Neural cell (in vitro differentiated cells): ENCODE measurements at regions not wholly inside any gene's neighbourhood (a gene's known extent, or its start where the extent isn't known, plus 50 kb on each side); places are given as distances from the start of the nearest gene placed in this dataset.

Experiments used
- H2AFZ ChIP-seq: fragments of 200-600, 300-800 bp; sonication (generic), shearing (Covaris generic); 2 replicates; pipeline ENCODE4 v1.6.0; 2014; ENCODE audit warnings: low read depth, mild to moderate bottlenecking, antibody characterized with exemption, low read length, moderate library complexity
- H3F3A ChIP-seq: fragments of 200-600 bp; shearing (Covaris generic); 2 replicates; pipeline ENCODE4 v1.6.1; 2016; ENCODE audit warnings: mild to moderate bottlenecking, moderate library complexity, mixed read lengths, antibody characterized with exemption, low read length; ENCODE audit not compliant: insufficient read depth, poor library complexity, severe bottlenecking
- H3K27ac ChIP-seq: fragments of 200-600, 300-800 bp; sonication (generic), shearing (Covaris generic); 2 replicates; pipeline ENCODE4 v1.5.1; 2014; ENCODE audit warnings: mild to moderate bottlenecking, low read length, moderate library complexity
- H3K27me3 ChIP-seq: fragments of 300-800, 200-600 bp; sonication (generic), shearing (Covaris generic); 2 replicates; pipeline ENCODE4 v1.6.0; 2014; ENCODE audit warnings: mild to moderate bottlenecking, low read depth, low read length, moderate library complexity; ENCODE audit not compliant: insufficient read depth
- H3K36me3 ChIP-seq: fragments of 300-800, 200-600 bp; sonication (generic), shearing (Covaris generic); 2 replicates; pipeline ENCODE4 v1.5.1; 2014; ENCODE audit warnings: mild to moderate bottlenecking, antibody characterized with exemption, low read length, moderate library complexity; ENCODE audit not compliant: insufficient read depth
- H3K4me2 ChIP-seq: fragments of 300-800, 200-600 bp; sonication (generic), shearing (Covaris generic); 2 replicates; pipeline ENCODE4 v1.6.0; 2014; ENCODE audit warnings: mild to moderate bottlenecking, low read length
- H3K4me3 ChIP-seq: fragments of 300-800, 200-600 bp; sonication (generic), shearing (Covaris generic); 2 replicates; pipeline ENCODE4 v1.5.1; 2014; ENCODE audit warnings: mild to moderate bottlenecking, low read length, moderate library complexity
- H3K79me2 ChIP-seq: fragments of 200-600 bp; shearing (Covaris generic); replicated peaks from 2 replicates; pipeline ENCODE4 v1.6.0; 2014; ENCODE audit warnings: mild to moderate bottlenecking, low read length, moderate library complexity; ENCODE audit not compliant: insufficient read depth
- H3K9ac ChIP-seq: fragments of 300-800, 200-600 bp; sonication (generic), shearing (Covaris generic); 2 replicates; pipeline ENCODE4 v1.6.1; 2016; ENCODE audit warnings: mild to moderate bottlenecking, low read length, mixed read lengths
- H3K9me2 ChIP-seq: fragments of 200-600 bp; shearing (Covaris generic); 2 replicates; pipeline ENCODE4 v1.6.1; 2016; ENCODE audit warnings: mild to moderate bottlenecking, low read length, mixed read lengths; ENCODE audit not compliant: insufficient read depth
- H3K9me3 ChIP-seq: fragments of 200-600, 300-800 bp; sonication (generic), shearing (Covaris generic); 2 replicates; pipeline ENCODE4 v1.6.1; 2016; ENCODE audit warnings: mild to moderate bottlenecking, mixed run types, low read length, moderate library complexity, mixed read lengths
- H4K20me1 ChIP-seq: fragments of 200-600 bp; shearing (Covaris generic); 2 replicates; pipeline ENCODE4 v1.6.1; 2016; ENCODE audit warnings: mild to moderate bottlenecking, mixed run types; ENCODE audit not compliant: insufficient read depth
- EP300 ChIP-seq: fragments of 450-650 bp; conservative IDR thresholded peaks from 2 replicates; pipeline ENCODE4 v1.6.1; 2014; ENCODE audit warnings: antibody characterized with exemption, mild to moderate bottlenecking, moderate library complexity; ENCODE audit not compliant: poor library complexity, severe bottlenecking
- MXI1 ChIP-seq: fragments of 450-650 bp; conservative IDR thresholded peaks from 2 replicates; pipeline ENCODE4 v1.6.1; 2014; ENCODE audit warnings: antibody characterized with exemption, mild to moderate bottlenecking; ENCODE audit not compliant: poor library complexity, severe bottlenecking
- POLR2AphosphoS5 ChIP-seq: IDR thresholded peaks from 2 replicates; pipeline ENCODE4 v1.6.1; 2012
- SMC3 ChIP-seq: fragments of 450-650 bp; conservative IDR thresholded peaks from 2 replicates; pipeline ENCODE4 v1.6.1; 2014; ENCODE audit warnings: antibody characterized with exemption, mild to moderate bottlenecking, moderate library complexity; ENCODE audit not compliant: poor library complexity
- TAF1 ChIP-seq: IDR thresholded peaks from 2 replicates; pipeline ENCODE4 v1.6.1; 2012; ENCODE audit warnings: low read depth
- TF ChIP-seq, protein P1 (sequence below): IDR thresholded peaks from 2 replicates; pipeline ENCODE4 v1.6.1; 2012; ENCODE audit warnings: borderline replicate concordance
- TF ChIP-seq, protein P2 (sequence below): fragments of 450-650 bp; IDR thresholded peaks from 2 replicates; pipeline ENCODE4 v1.5.1; 2014; ENCODE audit warnings: antibody characterized with exemption, mild to moderate bottlenecking, moderate library complexity; ENCODE audit not compliant: poor library complexity, severe bottlenecking

DNA sequence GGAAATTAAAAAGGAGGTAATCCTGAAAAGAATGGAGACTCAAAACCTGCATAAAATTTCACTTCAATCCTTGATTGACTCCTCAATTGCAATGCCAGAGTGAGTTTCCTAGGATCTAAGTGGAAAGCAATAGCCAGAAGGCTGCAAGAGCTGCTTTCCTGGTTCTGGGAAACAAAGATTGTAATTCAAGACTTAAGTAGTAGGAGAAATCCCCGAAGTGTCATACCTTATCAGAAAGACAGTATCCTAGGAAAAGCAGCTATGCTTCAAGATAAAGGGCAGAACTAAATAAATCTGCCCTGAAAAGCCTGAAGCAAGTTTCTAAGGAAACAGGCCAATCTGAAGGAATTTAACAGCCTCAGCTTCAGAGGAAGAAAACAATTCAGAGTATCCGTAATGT, 390.2 kb downstream of the DSC3 start:
- Histone ChIP-seq H3K79me2 (no peaks in the 10 kb centered on the region), H3K9me2 (no peaks in the 10 kb centered on the region), H2AFZ (no peak overlapping the region), H3K27me3 (no peaks in the 10 kb centered on the region), H4K20me1 (no peaks in the 10 kb centered on the region), H3K9ac (no peak overlapping the region), H3K4me2 (peak overlapping the region; percentile 23), H3K9me3 (no peaks in the 10 kb centered on the region), H3K4me3 (no peak overlapping the region), H3K27ac (peak overlapping the region; percentile 34), H3F3A (no peaks in the 10 kb centered on the region), H3K36me3 (no peaks in the 10 kb centered on the region)
- no peak for TF ChIP-seq TAF1
- TF ChIP-seq, protein P1, sequence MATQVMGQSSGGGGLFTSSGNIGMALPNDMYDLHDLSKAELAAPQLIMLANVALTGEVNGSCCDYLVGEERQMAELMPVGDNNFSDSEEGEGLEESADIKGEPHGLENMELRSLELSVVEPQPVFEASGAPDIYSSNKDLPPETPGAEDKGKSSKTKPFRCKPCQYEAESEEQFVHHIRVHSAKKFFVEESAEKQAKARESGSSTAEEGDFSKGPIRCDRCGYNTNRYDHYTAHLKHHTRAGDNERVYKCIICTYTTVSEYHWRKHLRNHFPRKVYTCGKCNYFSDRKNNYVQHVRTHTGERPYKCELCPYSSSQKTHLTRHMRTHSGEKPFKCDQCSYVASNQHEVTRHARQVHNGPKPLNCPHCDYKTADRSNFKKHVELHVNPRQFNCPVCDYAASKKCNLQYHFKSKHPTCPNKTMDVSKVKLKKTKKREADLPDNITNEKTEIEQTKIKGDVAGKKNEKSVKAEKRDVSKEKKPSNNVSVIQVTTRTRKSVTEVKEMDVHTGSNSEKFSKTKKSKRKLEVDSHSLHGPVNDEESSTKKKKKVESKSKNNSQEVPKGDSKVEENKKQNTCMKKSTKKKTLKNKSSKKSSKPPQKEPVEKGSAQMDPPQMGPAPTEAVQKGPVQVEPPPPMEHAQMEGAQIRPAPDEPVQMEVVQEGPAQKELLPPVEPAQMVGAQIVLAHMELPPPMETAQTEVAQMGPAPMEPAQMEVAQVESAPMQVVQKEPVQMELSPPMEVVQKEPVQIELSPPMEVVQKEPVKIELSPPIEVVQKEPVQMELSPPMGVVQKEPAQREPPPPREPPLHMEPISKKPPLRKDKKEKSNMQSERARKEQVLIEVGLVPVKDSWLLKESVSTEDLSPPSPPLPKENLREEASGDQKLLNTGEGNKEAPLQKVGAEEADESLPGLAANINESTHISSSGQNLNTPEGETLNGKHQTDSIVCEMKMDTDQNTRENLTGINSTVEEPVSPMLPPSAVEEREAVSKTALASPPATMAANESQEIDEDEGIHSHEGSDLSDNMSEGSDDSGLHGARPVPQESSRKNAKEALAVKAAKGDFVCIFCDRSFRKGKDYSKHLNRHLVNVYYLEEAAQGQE, result peak; percentile 96

DNA sequence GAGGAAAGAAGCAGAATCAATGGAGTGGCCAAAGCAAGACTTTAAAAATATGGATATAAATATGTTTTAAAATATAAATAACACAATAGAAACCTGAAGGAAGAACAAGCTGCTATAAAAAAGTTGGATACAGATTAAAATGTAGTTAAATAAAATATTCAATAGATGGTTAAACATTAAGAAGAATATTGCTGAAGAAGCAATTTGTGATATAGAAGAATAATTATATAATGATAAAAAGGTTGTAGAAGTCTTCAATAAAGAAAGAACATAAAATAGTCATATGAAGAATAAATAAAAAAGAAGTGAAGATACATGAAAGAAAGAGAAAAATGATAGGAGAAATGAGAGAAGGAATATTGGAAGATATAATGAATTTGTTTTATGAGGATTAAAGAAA, 392.0 kb downstream of the DSC3 start:
- no peak overlapping the region for H2AFZ ChIP-seq
- no peaks in the 10 kb centered on the region for H3K9me3 ChIP-seq
- H3K36me3 ChIP-seq, result no peaks in the 10 kb centered on the region
- TF ChIP-seq EP300 (no peak), POLR2AphosphoS5 (no peak)
- TF ChIP-seq, protein P1, result no peak
- TF ChIP-seq, protein P2, sequence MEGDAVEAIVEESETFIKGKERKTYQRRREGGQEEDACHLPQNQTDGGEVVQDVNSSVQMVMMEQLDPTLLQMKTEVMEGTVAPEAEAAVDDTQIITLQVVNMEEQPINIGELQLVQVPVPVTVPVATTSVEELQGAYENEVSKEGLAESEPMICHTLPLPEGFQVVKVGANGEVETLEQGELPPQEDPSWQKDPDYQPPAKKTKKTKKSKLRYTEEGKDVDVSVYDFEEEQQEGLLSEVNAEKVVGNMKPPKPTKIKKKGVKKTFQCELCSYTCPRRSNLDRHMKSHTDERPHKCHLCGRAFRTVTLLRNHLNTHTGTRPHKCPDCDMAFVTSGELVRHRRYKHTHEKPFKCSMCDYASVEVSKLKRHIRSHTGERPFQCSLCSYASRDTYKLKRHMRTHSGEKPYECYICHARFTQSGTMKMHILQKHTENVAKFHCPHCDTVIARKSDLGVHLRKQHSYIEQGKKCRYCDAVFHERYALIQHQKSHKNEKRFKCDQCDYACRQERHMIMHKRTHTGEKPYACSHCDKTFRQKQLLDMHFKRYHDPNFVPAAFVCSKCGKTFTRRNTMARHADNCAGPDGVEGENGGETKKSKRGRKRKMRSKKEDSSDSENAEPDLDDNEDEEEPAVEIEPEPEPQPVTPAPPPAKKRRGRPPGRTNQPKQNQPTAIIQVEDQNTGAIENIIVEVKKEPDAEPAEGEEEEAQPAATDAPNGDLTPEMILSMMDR, result no peak
- H3K79me2 ChIP-seq, result no peaks in the 10 kb centered on the region
- no peak overlapping the region for H3K4me3 ChIP-seq
- H3K27ac ChIP-seq, result no peak overlapping the region
- H3K27me3 ChIP-seq, result no peaks in the 10 kb centered on the region
- H3F3A ChIP-seq, result no peaks in the 10 kb centered on the region
- H3K9ac ChIP-seq, result no peak overlapping the region
- H3K4me2 ChIP-seq, result no peak overlapping the region
- no peaks in the 10 kb centered on the region for H3K9me2 ChIP-seq
- H4K20me1 ChIP-seq, result no peaks in the 10 kb centered on the region

DNA sequence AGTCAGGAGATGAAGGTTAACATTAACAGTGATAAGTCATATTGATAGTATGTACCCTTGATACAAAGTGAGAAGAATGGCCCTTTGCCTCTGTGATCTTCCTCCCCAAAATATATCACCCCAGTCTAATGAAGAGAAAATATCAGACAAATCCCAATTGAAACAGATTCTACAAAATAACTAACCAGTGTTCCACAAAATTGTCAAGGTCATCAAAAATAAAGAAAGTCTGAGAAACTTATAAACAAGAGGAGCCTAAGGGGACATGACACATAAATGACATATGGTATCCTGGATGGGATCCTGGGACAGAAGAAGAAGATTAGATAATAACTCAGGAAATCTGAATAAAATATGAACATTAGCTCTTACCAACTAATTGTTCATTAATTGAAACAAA, 398.4 kb downstream of the DSC3 start:
- H3K9ac ChIP-seq, result no peak overlapping the region
- no peak overlapping the region for H3K4me3 ChIP-seq
- H2AFZ ChIP-seq, result no peak overlapping the region
- no peaks in the 10 kb centered on the region for H3K27me3 ChIP-seq
- H3K36me3 ChIP-seq, result no peaks in the 10 kb centered on the region
- no peaks in the 10 kb centered on the region for H3K79me2 ChIP-seq
- H4K20me1 ChIP-seq, result no peaks in the 10 kb centered on the region
- no peaks in the 10 kb centered on the region for H3K9me3 ChIP-seq
- no peaks in the 10 kb centered on the region for H3F3A ChIP-seq
- H3K9me2 ChIP-seq, result no peaks in the 10 kb centered on the region
- no peak overlapping the region for H3K27ac ChIP-seq
- no peak overlapping the region for H3K4me2 ChIP-seq
- TF ChIP-seq TAF1 (no peak), EP300 (no peak), MXI1 (no peak), SMC3 (no peak), POLR2AphosphoS5 (no peak)
- TF ChIP-seq, protein P2, result no peak
- TF ChIP-seq, protein P1, result no peak
